Brain microvascular endothelial cell (primary cell): ENCODE measurements at regions not wholly inside any gene's neighbourhood (a gene's known extent, or its start where the extent isn't known, plus 50 kb on each side); places are given as distances from the start of the nearest gene placed in this dataset.
"Not testable (repeated sequence)": the region's sequence is repeated elsewhere in the genome, so short reads cannot be mapped to it uniquely, and the experiment has no call there.

Source experiments
- DNase-seq: peaks from one replicate; pipeline ENCODE4 v3.0.0-alpha.2; 2020
- H3K27ac ChIP-seq: fragments of 250-450 bp; sonication (Bioruptor Pico); 2 replicates; pipeline ENCODE4 v1.5.1; 2020; ENCODE audit warnings: mild to moderate bottlenecking, moderate library complexity
- H3K27me3 ChIP-seq: fragments of 250-450 bp; sonication (Bioruptor Pico); replicated peaks from 2 replicates; pipeline ENCODE4 v1.5.1; 2020; ENCODE audit warnings: mild to moderate bottlenecking
- H3K36me3 ChIP-seq: fragments of 250-450 bp; sonication (Bioruptor Pico); replicated peaks from 2 replicates; pipeline ENCODE4 v1.5.1; 2020; ENCODE audit warnings: mild to moderate bottlenecking
- H3K4me3 ChIP-seq: 2 replicates; pipeline ENCODE4 v1.5.1; 2011; ENCODE audit warnings: low read depth, mild to moderate bottlenecking, control low read depth, low read length, moderate library complexity
- in situ Hi-C: cut with HindIII; loops from 2 replicates; pipeline ENCODE4 v1.10.0; 2017; ENCODE audit warnings: low sequenced_read_pairs, low pct_ligation_motif_present
- TF ChIP-seq, protein P1 (sequence below): IDR thresholded peaks from 2 replicates; pipeline ENCODE4 v1.5.1; 2011; ENCODE audit warnings: low read depth, mild to moderate bottlenecking, moderate library complexity, low read length, control low read depth, inconsistent platforms; ENCODE audit errors: missing control alignments

DNA sequence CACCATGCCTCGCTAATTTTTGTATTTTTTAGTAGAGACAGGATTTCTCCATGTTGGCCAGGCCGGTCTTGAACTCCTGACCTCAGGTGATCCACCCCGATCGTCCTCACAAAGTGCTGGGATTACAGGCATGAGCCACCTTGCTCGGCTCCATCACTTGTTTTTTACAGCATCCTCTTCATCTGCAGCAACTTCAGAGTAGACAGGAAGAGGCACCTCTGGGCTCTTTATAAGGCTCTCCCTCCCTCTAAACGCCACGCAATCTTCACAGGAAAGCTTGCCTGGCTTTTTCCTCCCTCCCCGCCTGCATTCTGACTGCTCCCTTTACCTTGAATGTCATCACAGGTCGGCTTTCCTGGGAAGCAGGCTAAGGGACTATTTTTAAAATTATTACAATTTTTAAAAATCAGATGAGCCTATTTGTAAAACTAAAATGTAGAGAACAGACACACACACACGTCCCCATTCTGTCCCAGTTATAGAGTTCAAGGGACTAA lies 111.5 kb upstream of the LDB2 start:
- TF ChIP-seq, protein P1, sequence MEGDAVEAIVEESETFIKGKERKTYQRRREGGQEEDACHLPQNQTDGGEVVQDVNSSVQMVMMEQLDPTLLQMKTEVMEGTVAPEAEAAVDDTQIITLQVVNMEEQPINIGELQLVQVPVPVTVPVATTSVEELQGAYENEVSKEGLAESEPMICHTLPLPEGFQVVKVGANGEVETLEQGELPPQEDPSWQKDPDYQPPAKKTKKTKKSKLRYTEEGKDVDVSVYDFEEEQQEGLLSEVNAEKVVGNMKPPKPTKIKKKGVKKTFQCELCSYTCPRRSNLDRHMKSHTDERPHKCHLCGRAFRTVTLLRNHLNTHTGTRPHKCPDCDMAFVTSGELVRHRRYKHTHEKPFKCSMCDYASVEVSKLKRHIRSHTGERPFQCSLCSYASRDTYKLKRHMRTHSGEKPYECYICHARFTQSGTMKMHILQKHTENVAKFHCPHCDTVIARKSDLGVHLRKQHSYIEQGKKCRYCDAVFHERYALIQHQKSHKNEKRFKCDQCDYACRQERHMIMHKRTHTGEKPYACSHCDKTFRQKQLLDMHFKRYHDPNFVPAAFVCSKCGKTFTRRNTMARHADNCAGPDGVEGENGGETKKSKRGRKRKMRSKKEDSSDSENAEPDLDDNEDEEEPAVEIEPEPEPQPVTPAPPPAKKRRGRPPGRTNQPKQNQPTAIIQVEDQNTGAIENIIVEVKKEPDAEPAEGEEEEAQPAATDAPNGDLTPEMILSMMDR, result no peak
- Histone ChIP-seq H3K27me3 (no peaks in the 10 kb centered on the region), H3K36me3 (no peaks in the 10 kb centered on the region), H3K27ac (no peak overlapping the region), H3K4me3 (no peak overlapping the region)
- in situ Hi-C loops, result no loop called here
- DNase-seq, result no peak

DNA sequence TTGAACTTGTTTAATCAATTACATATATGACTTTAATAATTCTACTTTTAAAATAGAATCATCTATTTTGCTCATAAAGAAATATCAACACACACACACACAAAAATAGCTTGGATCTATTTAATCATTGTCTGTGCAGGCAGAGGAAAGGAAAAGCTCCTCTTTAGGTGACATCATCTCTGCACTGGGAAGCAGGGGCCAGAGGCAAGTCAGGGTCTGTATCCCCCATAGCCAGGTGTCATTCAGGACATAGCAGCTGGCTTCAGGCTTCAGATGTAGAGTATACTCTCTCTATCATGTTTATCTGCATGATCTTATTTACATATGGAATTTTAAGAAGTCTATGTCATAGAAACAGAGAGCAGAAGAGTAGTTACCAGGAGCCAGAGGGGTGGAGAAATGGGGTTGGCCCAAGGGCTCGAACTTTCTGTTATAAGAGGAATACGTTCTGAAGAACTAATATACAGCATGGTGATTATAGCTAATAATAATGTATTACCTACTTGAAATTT lies 110.4 kb upstream of the LDB2 start:
- DNase-seq, result no peak
- in situ Hi-C loops, result no loop called here
- TF ChIP-seq, protein P1, result no peak
- H3K4me3 ChIP-seq, result no peak overlapping the region
- H3K36me3 ChIP-seq, result no peaks in the 10 kb centered on the region
- no peak overlapping the region for H3K27ac ChIP-seq
- H3K27me3 ChIP-seq, result no peaks in the 10 kb centered on the region

DNA sequence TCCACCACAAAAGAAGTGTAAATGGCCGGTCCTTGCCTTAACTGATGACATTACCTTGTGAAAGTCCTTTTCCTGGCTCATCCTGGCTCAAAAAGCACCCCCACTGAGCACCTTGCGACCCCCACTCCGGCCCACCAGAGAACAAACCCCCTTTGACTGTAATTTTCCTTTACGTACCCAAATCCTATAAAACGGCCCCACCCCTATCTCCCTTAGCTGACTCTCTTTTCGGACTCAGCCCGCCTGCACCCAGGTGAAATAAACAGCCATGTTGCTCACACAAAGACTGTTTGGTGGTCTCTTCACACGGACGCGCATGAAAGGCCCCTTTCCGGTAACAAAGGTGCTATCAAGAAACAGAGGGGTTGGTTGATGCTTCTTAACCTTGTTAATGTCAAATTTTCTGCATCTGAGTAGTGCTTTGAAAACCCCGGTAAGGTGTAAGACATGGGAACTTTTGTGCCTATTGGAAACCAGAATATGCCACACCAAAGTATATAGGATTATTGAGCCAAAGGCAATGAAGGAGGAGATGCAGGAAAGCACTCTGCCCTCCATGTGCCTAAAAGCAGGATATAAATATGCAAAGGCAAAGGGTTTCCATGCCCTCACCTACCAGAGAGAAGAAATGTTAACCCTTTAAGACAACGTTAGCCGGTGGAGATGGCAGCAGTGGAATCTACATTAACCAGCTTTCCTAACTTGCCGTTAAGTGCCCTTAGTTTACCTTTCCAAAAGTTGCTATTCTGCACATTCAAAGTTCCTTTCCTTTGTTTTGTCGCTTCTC lies 105.4 kb upstream of the LDB2 start:
- H3K27me3 ChIP-seq, in situ Hi-C loops, DNase-seq, H3K36me3 ChIP-seq, H3K4me3 ChIP-seq, H3K27ac ChIP-seq: not testable (repeated sequence)

DNA sequence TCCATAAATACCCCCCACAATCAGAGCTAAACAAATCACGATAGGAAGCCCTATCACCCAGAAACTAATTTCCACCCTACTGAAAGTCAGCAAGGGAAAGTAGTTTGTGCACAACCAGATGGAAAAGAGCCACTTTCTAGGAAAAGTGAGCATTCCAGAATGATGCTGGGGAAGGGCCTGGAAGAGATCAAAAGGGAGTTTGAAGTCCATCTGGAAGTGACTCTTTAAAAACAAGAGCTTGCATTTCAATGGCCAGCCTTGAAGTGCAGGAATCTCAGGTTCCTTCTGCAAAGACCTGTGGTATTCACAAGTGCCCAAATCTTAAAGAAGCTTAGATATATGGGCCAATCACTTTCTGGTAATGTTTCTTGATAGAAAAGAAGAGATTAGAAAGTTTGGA lies 97.0 kb upstream of the LDB2 start:
- DNase-seq, result no peak
- Histone ChIP-seq H3K36me3 (no peaks in the 10 kb centered on the region), H3K27me3 (no peaks in the 10 kb centered on the region), H3K4me3 (no peak overlapping the region), H3K27ac (no peak overlapping the region)
- TF ChIP-seq, protein P1, result no peak
- in situ Hi-C loops, result no loop called here

DNA sequence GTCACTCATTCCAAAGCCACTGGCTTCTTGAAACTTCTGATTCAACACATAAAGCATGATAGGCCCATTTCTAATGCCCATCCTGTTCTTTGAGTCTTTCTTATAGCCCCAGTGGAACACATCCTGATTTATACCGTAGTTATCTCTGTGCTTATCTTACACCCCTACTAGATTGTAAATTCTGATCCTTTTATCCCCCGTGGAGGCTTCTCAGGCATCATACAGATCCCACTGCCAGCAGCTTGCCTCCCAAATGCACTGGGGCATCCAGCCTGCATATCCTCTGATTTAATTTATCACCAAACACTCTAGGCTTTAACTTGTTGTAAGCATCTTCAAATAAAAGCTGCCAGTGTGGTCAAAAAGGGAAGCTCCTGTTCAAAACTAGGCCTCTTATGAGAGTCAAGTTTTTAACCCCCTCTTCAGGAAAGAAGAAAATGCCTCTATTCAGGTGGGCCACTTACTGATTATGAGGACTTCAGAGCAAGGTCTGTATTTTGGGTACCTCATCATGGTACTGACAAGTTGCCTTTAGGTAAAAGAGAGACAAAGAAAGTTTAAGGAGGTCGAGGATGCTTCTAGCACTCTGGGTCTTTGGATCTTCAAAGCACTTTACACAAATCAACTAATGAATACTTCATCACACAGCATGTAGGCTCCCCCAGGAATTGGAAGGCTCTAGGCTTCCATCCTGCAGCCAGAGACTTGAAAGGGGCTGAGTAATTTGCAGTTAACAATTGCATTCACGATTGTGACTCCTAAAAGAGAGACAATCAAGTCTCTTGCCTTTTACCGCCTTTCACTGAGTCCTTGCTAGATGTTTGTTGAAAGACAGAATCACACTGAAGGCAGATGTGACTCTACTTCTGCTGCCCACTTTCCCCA lies 95.8 kb upstream of the LDB2 start:
- TF ChIP-seq, protein P1, result no peak
- Histone ChIP-seq H3K27ac (no peak overlapping the region), H3K27me3 (no peaks in the 10 kb centered on the region), H3K4me3 (no peak overlapping the region), H3K36me3 (no peaks in the 10 kb centered on the region)
- in situ Hi-C loops, result no loop called here
- DNase-seq, result no peak
